ENCODE measurements at regions not wholly inside any gene's neighbourhood (a gene's known extent, or its start where the extent isn't known, plus 50 kb on each side); places are given as distances from the start of the nearest gene placed in this dataset.
"Not testable (repeated sequence)": the region's sequence is repeated elsewhere in the genome, so short reads cannot be mapped to it uniquely, and the experiment has no call there.

GRCh38 chr10:29794776-29795611 lies 160.2 kb upstream of the SVIL start:
- no peak for DNase-seq (ENCODE audit: low spot score)

DNA sequence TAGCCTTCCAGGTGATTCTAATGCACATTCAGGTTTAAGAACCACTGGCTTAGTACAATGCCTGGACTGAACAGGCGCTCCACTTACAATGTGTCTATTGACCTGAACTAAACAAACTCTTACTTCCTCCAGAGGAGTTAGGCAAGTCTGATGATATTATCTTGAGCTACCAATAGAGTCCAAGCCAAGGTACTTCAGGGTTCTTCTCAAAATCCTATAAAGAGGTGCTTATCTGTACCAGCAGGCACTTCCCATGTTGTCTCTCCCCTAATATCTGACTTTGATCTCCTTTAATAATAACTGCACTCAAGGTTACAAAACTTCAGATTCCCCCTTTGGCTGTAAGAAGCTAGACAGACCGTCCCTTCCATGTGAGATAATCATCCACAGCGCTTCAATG lies 157.0 kb upstream of the SVIL start:
- DNase-seq (ENCODE audit: low spot score): no peak

DNA sequence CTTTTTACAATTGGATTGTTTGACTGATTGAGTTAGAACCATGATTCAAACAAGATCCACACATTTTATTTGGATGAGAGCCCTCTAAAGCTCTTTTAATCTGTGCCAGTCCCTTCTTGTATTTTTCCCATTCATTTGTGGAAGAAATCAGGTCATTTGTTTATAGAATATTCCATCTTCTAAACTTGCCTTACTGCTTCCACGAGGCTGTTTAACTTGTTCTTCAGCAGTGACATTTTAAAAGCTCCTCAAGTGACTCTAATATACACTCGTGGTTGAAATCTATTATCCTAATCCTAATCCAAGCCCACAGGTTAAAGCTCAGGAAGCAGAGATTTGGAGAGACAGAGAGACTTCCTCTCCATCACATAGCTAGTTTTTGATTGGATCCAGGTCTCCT lies 155.4 kb upstream of the SVIL start:
- no peak for DNase-seq (ENCODE audit: low spot score)

DNA sequence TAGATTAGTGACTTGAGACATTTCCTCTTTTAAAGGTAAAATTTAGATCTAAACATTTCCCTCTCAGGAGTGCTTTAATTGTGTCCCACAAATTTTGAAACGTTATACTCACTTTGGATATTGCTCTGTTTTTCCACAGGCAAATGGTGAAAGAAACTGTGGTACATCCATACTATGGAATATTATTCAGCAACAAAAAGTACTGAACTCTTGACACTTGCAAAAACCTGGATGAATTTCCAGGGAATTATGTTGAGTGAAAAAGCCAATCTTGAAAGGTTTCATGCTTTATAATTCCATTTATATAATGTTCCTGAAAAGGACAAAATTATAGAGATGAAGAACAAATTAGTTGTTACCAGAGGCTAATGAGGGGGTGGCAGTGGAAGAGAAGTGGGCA lies 153.3 kb upstream of the SVIL start:
- no peak for DNase-seq (ENCODE audit: low spot score)

- DNase-seq (ENCODE audit: low spot score): no peak
Observed at GRCh38 chr10:29785701-29786100, 150.9 kb upstream of the SVIL start.

GRCh38 chr10:29784175-29784773 lies 149.5 kb upstream of the SVIL start:
- no peak for DNase-seq (ENCODE audit: low spot score)

DNA sequence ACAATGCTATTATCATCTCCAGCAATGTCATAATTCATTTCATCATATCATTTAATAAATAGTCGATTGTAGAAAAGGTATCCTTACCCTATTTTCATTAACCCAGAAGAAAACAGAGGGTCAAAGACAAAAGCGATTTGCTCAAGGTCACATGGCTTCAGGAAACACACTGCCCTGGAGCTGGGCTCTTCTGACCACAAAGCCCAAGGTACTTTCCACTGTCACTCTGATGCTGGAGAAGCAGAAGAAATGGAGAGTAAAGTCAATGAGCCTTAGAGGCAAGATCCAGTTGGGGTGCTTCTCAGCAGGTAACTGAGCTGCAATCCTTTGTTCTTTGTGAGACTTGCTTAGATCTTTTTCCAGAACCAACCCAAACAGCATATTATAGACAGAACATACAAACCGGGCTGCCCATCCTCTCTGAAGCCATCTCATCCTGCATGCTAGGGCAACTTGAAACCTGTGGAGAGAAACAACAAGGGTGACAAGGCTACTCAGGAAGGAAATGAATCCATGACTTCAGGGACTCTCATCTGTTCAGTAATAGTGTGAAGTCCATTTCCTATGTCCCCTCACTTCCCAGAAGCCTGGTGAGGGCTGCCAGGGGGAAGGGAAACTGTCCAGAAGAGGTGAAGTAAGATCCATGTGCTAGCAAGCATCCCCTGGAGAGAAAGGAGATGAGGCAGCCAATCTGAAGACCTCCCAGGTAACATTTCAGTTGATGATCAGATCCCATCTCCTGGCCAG lies 148.6 kb upstream of the SVIL start:
- no peak for DNase-seq (ENCODE audit: low spot score)

DNA sequence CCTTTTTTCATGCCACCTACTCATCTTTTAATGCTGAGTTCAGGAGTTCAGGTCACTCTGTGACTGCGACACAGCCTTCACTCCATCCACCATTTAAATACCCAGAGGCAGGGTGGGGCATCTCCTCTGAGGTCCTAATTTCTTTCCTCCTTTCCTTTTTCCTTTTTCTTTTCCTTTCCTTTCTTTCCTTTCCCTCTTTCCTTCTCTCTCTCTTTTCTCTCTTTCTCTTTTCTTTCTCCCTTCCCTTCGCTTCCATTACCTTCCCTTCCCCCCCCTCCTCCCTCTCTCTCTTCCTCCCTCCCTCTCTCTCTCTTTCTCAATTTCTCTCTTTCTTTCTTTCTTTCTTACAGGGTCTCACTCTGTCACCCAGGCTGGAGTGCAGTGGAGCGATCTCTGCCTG lies 145.9 kb upstream of the SVIL start:
- DNase-seq (ENCODE audit: low spot score): no peak

- DNase-seq (ENCODE audit: low spot score): no peak
Observed at GRCh38 chr10:29780096-29780495, 145.3 kb upstream of the SVIL start.

DNA sequence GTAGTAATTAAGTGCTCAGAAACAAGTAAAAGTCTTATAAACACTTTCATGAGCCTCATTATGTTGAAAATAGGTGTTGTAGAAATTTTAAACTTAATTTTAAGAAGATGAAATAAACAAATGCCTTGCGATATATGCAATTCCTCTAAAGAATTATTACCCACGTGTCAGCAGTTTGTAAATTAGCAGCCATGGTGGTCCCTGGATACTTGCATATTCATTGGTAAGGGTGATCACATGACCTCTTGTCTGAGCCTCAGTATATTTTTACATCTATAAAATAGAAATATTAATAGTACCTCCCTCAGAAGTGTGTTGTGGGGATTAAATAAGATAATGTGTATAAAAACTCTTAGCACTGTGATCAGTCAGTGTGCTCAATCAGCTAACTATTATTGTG lies 141.5 kb upstream of the SVIL start:
- no peak for DNase-seq (ENCODE audit: low spot score)

DNA sequence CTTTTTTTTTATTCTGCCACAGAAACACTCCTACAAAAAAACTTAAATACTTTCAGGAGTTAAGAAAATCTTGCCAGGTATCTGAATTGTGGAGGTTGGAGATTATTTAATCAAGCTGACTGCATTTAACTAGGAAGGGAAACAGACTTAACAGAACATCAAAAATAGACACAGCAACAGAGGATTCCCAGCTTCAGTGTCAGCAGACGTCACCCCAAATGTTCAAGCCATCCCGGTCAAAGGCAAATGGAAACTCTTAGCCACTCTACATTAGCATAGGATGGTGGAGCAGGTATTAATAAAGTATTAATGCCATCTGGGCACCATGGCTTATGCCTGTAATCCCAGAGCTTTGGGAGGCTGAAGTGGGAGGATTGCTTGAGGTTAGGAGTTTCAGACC lies 139.7 kb upstream of the SVIL start:
- DNase-seq (ENCODE audit: low spot score): no peak

DNA sequence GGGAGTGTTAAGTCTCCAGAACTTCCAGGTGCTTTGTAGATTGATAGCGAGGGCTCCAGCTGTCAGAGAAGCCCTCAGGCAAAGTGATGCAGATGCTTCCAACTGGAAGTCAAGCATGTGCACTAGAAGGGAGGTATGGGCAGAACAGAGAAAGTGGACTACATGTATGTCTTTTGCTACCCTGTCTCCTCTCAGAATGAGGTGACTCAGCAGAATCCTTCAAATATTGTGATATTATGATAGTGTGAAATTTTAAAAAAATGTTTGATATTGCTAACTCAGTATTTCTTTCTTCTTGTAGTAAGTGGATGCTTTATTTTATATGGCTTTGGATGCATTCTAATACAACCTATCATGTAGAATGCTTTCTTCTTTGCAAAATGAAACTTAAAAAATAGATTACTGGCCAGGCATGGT lies 138.9 kb upstream of the SVIL start:
- no peak for DNase-seq (ENCODE audit: low spot score)

GRCh38 chr10:29772403-29772802 lies 137.6 kb upstream of the SVIL start:
- DNase-seq (ENCODE audit: low spot score): no peak

GRCh38 chr10:29771376-29771775 lies 136.6 kb upstream of the SVIL start:
- no peak for DNase-seq (ENCODE audit: low spot score)

DNA sequence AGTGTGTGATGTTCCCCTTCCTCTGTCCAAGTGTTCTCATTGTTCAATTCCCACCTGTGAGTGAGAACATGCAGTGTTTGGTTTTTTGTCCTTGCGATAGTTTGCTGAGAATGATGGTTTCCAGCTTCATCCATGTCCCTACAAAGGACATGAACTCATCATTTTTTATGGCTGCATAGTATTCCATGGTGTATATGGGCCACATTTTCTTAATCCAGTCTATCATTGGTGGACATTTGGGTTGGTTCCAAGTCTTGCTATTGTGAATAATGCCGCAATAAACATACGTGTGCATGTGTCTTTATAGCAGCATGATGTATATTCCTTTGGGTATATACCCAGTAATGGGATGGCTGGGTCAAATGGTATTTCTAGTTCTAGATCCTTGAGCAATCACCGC lies 134.5 kb upstream of the SVIL start:
- DNase-seq (ENCODE audit: low spot score): not testable (repeated sequence)

- DNase-seq (ENCODE audit: low spot score): no peak
Observed at GRCh38 chr10:29767968-29768367, 133.2 kb upstream of the SVIL start.

GRCh38 chr10:29766753-29767152 lies 132.0 kb upstream of the SVIL start:
- no peak for DNase-seq (ENCODE audit: low spot score)

- no peak for DNase-seq (ENCODE audit: low spot score)
Observed at GRCh38 chr10:29765330-29765729, 130.6 kb upstream of the SVIL start.

GRCh38 chr10:29763396-29763795 lies 128.6 kb upstream of the SVIL start:
- no peak for DNase-seq (ENCODE audit: low spot score)

DNA sequence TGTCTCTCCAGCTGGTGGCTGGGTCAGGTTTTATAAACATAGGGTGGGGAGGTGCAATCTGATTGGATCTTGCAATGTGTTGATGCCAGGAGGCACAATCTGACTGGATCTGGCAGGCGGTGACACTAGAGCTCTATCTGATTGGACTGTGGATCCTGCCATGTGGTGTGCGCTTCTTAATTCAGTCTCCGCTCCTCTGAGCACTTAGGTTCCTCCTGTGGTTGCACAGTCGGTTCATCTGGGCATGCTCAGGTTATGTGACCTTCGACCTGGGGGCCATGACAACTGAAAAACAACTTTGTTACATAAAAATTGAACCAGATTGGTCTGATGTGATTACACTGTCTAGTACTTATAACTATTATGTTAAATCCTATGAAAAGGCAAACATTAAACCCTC lies 127.1 kb upstream of the SVIL start:
- DNase-seq (ENCODE audit: low spot score): no peak

DNA sequence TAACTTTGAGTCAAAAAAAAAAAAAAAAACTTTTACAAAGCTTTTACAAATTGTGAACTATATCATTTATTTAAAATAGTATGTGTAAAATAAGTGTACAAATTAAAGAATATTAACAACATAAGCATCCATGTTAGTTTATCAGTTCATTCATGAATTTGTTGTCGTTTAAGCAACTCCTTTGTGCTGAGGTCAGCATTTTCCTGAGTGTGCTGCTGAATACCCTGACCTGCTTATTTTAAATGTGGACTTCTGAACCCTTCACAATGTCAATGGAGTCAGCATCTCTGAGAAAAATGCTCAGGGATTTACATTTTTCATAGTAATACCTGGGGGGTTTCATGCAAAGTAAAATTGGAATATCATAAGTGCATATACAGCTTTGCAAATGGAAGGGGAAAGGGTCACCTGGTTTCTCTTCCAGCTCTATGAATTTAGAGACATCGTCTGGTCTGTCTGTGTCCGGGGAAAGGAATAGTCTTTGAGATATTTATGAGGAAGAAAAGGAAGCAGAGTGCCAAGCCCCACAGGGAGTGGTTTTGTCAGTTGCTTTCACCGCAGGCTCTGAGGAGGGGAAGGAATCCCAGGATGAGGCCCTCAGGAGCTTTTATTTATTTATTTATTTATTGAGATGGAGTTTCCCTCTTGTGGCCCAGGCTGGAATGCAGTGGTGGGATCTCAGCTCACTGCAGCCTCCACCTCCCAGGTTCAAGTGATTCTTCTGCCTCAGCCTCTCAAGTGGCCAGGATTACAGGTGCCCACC lies 125.5 kb upstream of the SVIL start:
- DNase-seq (ENCODE audit: low spot score): no peak

GRCh38 chr10:29757551-29758297 lies 123.0 kb upstream of the SVIL start:
- no peak for DNase-seq (ENCODE audit: low spot score)
